ENCODE measurements at regions not wholly inside any gene's neighbourhood (a gene's known extent, or its start where the extent isn't known, plus 50 kb on each side); places are given as distances from the start of the nearest gene placed in this dataset.
"Not testable (repeated sequence)": the region's sequence is repeated elsewhere in the genome, so short reads cannot be mapped to it uniquely, and the experiment has no call there.

DNA sequence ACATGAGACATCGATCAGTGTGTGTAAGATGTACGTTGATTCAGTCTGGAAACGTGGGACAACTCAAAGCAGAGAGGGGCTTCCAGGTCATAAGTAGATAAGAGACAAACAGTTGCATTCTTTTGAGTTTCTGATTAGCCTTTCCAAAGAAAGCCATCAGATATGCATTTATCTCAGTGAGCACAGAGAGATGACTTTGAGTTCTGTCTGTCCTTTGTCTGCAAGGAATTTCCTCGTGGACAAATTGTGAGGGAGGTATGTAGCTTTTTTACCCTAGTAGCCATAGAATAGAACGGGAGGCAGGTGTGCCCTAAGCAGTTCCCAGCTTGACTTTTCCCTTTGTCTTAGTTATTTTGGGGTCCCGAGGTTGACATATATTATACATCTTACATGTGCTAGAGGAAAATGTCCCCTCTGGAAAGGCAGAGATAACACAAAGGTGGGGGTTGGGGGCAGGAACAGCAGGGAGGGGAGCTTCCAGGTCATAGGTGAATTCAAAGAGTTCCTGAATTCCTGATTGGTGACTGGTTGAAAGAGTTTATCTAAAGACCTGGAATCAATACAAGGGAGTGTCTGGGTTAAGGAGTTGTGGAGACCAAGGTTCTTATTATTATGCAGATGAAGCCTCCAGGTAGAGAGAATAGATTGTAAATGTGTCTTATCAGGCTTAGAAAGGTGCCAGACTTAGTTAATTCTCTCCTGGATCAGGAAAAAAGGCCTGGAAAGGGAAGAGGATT lies 237.0 kb downstream of the NFATC2 start:
- no peak for DNase-seq

DNA sequence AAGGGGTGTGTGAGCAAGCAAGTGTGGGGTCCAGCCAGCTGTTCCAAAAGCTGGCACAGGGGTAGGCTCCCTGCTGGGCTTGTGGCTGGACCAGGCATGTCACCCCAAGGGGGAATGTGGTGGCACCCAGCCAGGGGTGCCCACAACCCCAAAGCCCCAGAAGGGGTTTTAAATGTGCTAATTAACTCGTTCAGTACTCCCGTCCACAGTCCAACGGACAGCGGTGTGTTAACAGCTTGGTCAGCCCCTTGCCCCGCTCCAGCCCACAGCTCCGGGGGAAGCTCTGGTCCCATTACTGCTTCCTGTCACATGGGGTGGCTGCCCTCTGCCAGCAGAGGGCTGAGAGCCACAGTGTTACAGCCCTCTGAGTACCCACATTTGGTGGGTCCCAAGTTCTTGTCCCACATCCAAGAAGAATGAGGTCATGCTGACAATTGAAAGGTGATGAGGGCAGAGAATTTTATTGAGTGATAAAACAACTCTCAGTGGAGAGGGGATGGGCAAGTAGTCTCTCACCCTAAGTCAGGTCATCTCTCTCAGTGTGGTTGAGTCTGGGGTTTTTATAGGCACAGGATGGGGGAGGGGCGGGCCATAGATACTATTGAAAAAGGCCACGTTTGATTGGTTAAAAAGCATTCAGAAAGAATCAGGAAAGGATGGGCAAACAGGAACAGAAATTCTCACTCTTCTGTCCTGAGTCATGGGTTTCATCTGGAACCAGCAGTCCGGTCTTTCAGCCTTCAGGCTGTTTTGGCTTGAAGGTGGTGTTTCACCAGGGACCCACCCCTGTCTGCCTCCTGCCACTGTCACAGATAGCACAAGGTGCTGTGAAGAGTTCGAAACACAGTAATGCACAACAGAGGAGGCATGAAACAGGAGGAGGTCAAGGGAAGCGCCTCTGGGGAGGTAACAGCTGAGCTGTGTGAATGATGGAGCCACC lies 238.5 kb downstream of the NFATC2 start:
- no peak for DNase-seq

- DNase-seq: no peak
Measured at GRCh38 chr20:51301026-51301425, 241.5 kb downstream of the NFATC2 start.

DNA sequence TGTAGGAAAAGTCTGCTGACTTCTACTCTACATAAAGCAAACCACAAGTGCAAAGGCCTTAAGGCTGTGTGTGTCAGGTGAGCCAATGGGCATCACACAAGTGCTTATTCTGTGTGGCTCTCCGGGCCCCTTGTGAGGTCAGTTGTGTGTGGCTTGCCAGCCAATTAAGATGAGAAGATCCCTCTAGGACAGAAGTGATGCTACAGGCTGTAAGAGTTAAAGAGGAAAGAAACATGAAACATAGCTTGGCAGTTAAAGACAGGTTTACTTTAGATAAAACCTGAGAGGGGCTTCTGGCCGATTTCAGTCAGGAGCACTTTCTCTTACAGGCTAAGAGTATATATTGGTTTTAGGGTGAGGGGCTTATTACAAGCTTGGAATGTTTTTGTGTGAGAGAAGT lies 242.4 kb downstream of the NFATC2 start:
- DNase-seq: no peak

DNA sequence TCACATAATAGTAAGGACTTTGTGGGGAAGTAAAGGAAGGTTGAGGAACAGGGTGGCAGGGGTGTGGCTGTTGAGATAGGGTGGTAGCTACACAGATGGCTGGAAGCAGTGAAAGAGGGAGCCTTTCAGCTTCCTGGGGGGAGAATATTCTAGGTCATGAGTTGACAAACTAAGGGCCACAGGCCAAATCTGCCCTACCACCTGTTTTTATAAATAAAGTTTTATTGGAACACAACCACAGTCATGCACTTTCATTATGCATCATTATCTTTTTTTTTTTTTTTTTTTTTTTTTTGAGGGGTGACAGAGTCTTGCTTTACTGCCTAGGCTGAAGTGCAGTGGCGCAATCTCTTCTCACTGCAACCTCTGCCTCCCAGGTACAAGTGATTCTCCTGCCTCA lies 243.1 kb downstream of the NFATC2 start:
- DNase-seq: no peak

DNA sequence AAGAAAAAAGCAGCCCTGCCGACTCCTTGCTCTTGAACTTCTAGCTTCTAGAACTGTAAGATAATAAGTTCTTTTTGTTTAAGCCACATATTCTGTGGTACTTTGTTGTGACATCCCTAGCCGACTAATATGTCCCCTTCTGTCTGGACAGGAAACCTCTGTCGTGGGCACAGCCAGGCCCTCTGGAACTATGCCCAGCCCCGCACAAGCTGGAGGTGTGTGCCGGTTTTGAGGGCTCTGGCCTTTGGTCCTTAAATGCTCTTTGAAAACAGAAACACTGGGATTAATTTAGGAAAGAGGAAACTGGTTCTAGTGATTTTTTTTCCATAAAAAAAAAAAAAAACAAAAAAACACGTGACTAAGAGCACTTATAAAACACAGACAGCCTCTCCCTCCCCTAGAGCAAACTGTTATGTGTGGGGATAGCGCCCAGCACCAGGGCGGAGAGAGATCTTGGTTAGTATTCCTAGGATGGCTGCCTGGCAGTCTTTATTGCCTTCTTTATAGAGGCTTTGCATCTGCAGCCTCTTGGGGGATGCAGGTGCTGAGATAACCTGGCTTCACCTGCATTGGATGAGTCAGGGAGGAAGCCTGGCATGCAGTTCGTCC lies 244.3 kb downstream of the NFATC2 start:
- no peak for DNase-seq

GRCh38 chr20:51287628-51288413 lies 254.7 kb downstream of the NFATC2 start:
- DNase-seq: no peak

GRCh38 chr20:51286758-51287157 lies 255.8 kb downstream of the NFATC2 start:
- DNase-seq: no peak

- no peak for DNase-seq
Measured at GRCh38 chr20:51285684-51286083, 256.8 kb downstream of the NFATC2 start.

GRCh38 chr20:51284871-51285270 lies 257.6 kb downstream of the NFATC2 start:
- DNase-seq: no peak

- DNase-seq: no peak
Measured at GRCh38 chr20:51284176-51284575, 258.3 kb downstream of the NFATC2 start.

DNA sequence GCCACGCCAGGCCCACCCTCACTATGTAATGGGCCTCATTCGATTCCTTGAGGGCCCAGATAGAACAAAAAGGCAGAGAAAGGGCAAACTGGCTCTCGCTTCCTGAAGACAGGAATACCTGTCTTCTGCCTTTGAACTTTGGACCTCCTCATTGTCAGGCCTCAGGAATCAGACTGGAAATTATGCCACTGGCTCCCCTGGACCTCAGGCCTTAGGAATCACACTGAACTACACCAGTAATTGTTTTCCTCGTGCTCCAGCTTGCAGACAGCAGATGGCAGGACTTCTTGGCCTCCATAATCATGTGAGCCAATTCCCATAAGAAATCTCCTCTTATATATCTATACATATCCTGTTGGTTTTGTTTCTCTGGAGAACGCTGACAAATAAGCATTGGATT lies 258.6 kb upstream of the KCNG1 start:
- DNase-seq: no peak

GRCh38 chr20:51280047-51280446 lies 257.1 kb upstream of the KCNG1 start:
- no peak for DNase-seq

- no peak for DNase-seq
Measured at GRCh38 chr20:51277961-51278360, 255.1 kb upstream of the KCNG1 start.

DNA sequence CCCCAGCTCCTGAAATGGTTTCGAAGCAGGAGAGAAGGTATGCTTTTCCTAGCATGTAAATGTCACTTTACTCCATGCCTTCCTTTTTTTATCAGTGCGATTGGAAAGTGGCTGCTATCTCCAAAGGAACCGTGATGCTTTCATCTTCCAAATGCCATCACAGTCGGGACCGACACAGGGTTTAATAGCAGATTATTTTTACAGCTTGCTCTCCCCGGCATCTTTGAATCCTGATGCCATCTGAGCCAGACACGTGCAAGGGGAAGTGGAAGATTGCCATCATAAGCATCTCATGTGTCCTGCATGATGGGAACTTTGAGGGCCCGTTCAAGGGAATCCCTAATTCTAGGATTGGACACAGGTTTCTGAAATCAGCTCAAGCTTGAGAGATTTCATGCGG lies 253.4 kb upstream of the KCNG1 start:
- DNase-seq: no peak

GRCh38 chr20:51275826-51276225 lies 252.9 kb upstream of the KCNG1 start:
- peak; percentile 5 for DNase-seq

GRCh38 chr20:51275181-51275580 lies 252.3 kb upstream of the KCNG1 start:
- DNase-seq: no peak

DNA sequence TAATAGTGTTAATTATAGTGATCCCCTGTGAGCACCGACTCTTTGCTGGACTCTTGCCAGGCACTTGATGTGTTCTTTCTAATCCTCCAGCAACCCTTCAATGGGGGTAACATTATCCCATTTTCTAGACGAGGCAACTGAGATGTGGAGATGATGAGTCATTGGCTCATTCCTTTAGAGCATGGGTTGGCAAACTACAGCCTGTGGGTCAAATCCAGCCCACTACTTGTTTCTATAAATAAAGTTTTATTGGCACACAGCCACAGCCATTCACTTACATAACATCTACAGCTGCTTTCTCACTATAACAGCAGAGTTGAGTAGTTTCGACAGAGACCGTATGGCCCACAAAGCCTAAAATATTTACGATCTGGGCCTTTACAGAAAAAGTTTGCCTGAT lies 249.5 kb upstream of the KCNG1 start:
- no peak for DNase-seq

- no peak for DNase-seq
Measured at GRCh38 chr20:51271931-51272330, 249.0 kb upstream of the KCNG1 start.

GRCh38 chr20:51271289-51271688 lies 248.4 kb upstream of the KCNG1 start:
- not testable (repeated sequence) for DNase-seq

DNA sequence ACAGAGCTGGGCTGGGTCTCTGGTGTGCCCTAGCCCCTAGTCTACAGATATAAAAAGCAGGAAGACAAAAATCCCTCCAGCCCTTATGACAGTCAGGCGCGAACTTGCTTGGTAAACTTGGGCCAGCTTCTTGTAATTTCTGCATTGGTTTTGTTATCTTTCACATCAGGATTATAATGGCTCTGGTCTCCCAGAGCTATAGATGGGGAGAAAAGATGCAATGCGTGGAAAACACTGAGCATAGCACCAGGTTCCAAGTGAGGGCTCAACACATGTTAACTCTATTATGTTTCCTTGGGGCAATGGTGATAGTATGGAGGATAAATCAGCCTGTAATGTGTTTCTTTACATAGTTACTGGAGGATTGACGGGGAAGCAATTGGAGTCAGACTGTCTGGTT lies 246.8 kb upstream of the KCNG1 start:
- DNase-seq: no peak

DNA sequence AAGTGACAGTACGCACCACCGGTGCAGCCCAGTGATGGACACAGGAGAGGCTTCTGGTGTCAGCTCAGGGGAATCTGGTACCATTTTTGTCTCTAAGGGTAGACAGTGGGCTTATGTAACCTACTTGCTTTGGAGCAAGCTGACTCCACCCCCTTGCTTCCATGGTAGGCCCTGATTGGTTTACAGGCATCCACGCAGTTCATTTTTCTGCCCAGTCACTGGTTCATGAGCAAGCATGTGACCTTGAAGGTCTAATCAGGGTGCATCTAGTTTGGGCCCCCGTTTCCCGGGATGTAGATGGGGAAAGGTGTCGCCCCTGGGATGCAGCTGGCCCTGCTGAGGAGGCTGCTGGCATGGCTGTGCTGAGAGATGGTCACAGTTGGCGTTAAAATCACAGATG lies 244.8 kb upstream of the KCNG1 start:
- no peak for DNase-seq

- no peak for DNase-seq
Measured at GRCh38 chr20:51266353-51266752, 243.4 kb upstream of the KCNG1 start.

All from stimulated activated CD4-positive, alpha-beta T cell treated with anti-CD3 and anti-CD28 coated beads, Interleukin-15, amount 100 ng/mL, for 24 hours (primary cell).